Transverse colon (tissue), 4 donors: ENCODE measurements at regions not wholly inside any gene's neighbourhood (a gene's known extent, or its start where the extent isn't known, plus 50 kb on each side); places are given as distances from the start of the nearest gene placed in this dataset.

ENCODE experiments used
- DNase-seq: peaks from one replicate; pipeline ENCODE4 v3.0.0-alpha.2; 2019
- H3K27ac ChIP-seq, 4 donors: fragments of 200-600 bp; sonication (generic); 2 replicates each; pipeline ENCODE4 v1.5.1; 2016 to 2018; ENCODE audit warnings: inconsistent platforms in 4 of 4
- H3K27me3 ChIP-seq: fragments of 200-600 bp; sonication (generic); 2 replicates; pipeline ENCODE4 v1.5.1; 2017; ENCODE audit warnings: inconsistent platforms
- H3K36me3 ChIP-seq, 4 donors: fragments of 200-600 bp; sonication (generic); 2 replicates each; pipeline ENCODE4 v1.5.1; 2017 to 2019; ENCODE audit warnings: inconsistent platforms in 4 of 4
- H3K4me1 ChIP-seq, 4 donors: fragments of 200-600 bp; sonication (generic); 2 replicates each; pipeline ENCODE4 v1.5.1; 2017 to 2020; ENCODE audit warnings: inconsistent platforms in 4 of 4
- H3K4me3 ChIP-seq, 4 donors: fragments of 200-600 bp; sonication (generic); 1 replicate in 1 of 4; 2 replicates in 3 of 4; pipeline versions ENCODE4 v1.5.1 to v1.6.1; 2017 to 2019; ENCODE audit warnings: inconsistent platforms in 4 of 4
- H3K9me3 ChIP-seq, 2 donors: fragments of 200-600 bp; sonication (generic); 2 replicates each; pipeline ENCODE4 v1.5.1; 2017 to 2019; ENCODE audit warnings: inconsistent platforms in 2 of 2
- CTCF ChIP-seq, 5 experiments: fragments of 200-600 bp in 3 of 5; fragments of 450-650 bp in 2 of 5; sonication (generic) in 3 of 5; IDR thresholded peaks; 1 replicate in 2 of 5; 2 replicates in 3 of 5; pipeline ENCODE4 v1.5.1; 2016 to 2017; ENCODE audit warnings: antibody characterized with exemption in 5 of 5, inconsistent platforms in 3 of 5, mild to moderate bottlenecking in 2 of 5, moderate library complexity in 1 of 5
- EP300 ChIP-seq: sonication (generic); formaldehyde crosslinking; IDR thresholded peaks from one replicate; pipeline ENCODE4 v1.6.1; 2017; ENCODE audit warnings: antibody characterized with exemption, low read depth
- POLR2A ChIP-seq: fragments of 450-650 bp; IDR thresholded peaks from one replicate; pipeline ENCODE4 v1.6.1; 2016; ENCODE audit warnings: antibody characterized with exemption, mild to moderate bottlenecking, moderate library complexity
- POLR2AphosphoS5 ChIP-seq, 3 donors: sonication (generic); formaldehyde crosslinking; IDR thresholded peaks; one replicate each; pipeline ENCODE4 v1.6.1; 2016; ENCODE audit warnings: antibody characterized with exemption in 3 of 3
- whole genome bisulfite sequencing, 2 donors: methylation state at CpG; one replicate each; pipeline ENCODE4 v1.1.5; 2018; ENCODE audit warnings: low coverage in 1 of 2; 5-methylcytosine and 5-hydroxymethylcytosine counted together
- in situ Hi-C, 4 donors: fragments of 200-750 bp; cut with MboI; loops; one replicate each; pipeline versions ENCODE4 v1.15.0 to v1.15.1; 2017; ENCODE audit warnings: low sequenced_read_pairs in 3 of 4, low pct_ligation_motif_present in 1 of 4, low pct_unique_long_range_greater_than_20kb in 1 of 4
- intact Hi-C: fragments of 100-400 bp; cut with DNase I; formaldehyde crosslinking; loops from one replicate; pipeline ENCODE4 v1.15.1; 2023; ENCODE audit warnings: low total_unique reads

GRCh38 chr17:69672924-69673323, 258.4 kb downstream of the MAP2K6 start:
- Histone ChIP-seq H3K27ac (no peak overlapping the region), H3K27me3 (no peaks in the 10 kb centered on the region), H3K4me1 (no peaks in the 10 kb centered on the region), H3K36me3 (no peaks in the 10 kb centered on the region), H3K9me3 (no peaks in the 10 kb centered on the region), H3K4me3 (no peak overlapping the region)
- 87 to 89% methylated on average over 1 of the region's 1 CpG for WGBS, 2 donors
- TF ChIP-seq EP300 = no peak
- no peak for TF ChIP-seq POLR2A
- TF ChIP-seq CTCF (IDR thresholded peaks at IDR 0.05) = no peak
- TF ChIP-seq POLR2AphosphoS5 (IDR thresholded peaks at IDR 0.05) = no peak
- intact Hi-C loops = no loop called here
- in situ Hi-C loops = no loop called here
- DNase-seq = no peak

GRCh38 chr17:69677130-69677529, 262.6 kb downstream of the MAP2K6 start:
- no peak for TF ChIP-seq POLR2A
- TF ChIP-seq CTCF (IDR thresholded peaks at IDR 0.05) = no peak
- no peak for TF ChIP-seq EP300
- no peak for TF ChIP-seq POLR2AphosphoS5 (IDR thresholded peaks at IDR 0.05)

GRCh38 chr17:69678206-69678605, 263.7 kb downstream of the MAP2K6 start:
- WGBS, 2 donors = 44 to 48% methylated on average over 2 of the region's 2 CpGs
- intact Hi-C loops (no loop called here), in situ Hi-C loops (no loop called here)
- no peaks in the 10 kb centered on the region for H3K4me1 ChIP-seq
- H3K27me3 ChIP-seq = no peaks in the 10 kb centered on the region
- H3K36me3 ChIP-seq = no peaks in the 10 kb centered on the region
- no peak for DNase-seq
- no peak overlapping the region for H3K27ac ChIP-seq
- TF ChIP-seq EP300 = no peak
- no peak for TF ChIP-seq POLR2A
- no peak for TF ChIP-seq CTCF (IDR thresholded peaks at IDR 0.05)
- no peak for TF ChIP-seq POLR2AphosphoS5 (IDR thresholded peaks at IDR 0.05)
- H3K9me3 ChIP-seq = no peaks in the 10 kb centered on the region
- no peak overlapping the region for H3K4me3 ChIP-seq

More at GRCh38 chr17:69677130-69677529, 262.6 kb downstream of the MAP2K6 start:
- Histone ChIP-seq H3K36me3 (no peaks in the 10 kb centered on the region), H3K27ac (no peak overlapping the region), H3K4me1 (no peaks in the 10 kb centered on the region), H3K27me3 (no peaks in the 10 kb centered on the region), H3K9me3 (no peaks in the 10 kb centered on the region), H3K4me3 (no peak overlapping the region)
- in situ Hi-C loops = no loop called here
- 62% methylated on average over 6 of the region's 6 CpGs for WGBS, 2 donors
- DNase-seq = no peak
- intact Hi-C loops = no loop called here

GRCh38 chr17:69679829-69680228, 265.3 kb downstream of the MAP2K6 start:
- Histone ChIP-seq H3K4me1 (no peaks in the 10 kb centered on the region), H3K9me3 (no peaks in the 10 kb centered on the region), H3K4me3 (no peak overlapping the region), H3K27ac (no peak overlapping the region), H3K27me3 (no peaks in the 10 kb centered on the region), H3K36me3 (no peaks in the 10 kb centered on the region)
- TF ChIP-seq POLR2A (no peak), POLR2AphosphoS5 (IDR thresholded peaks at IDR 0.05) (no peak), EP300 (no peak), CTCF (IDR thresholded peaks at IDR 0.05) (no peak)
- no peak for DNase-seq
- intact Hi-C loops (loop anchor here (5.0 kb wide), 1 partner anchor 192 kb away; no protein-coding TSS in a partner anchor), in situ Hi-C loops (no loop called here)
- WGBS, 2 donors = 85 to 86% methylated on average over 5 of the region's 5 CpGs
